A673 (cell line): ENCODE measurements at regions not wholly inside any gene's neighbourhood (a gene's known extent, or its start where the extent isn't known, plus 50 kb on each side); places are given as distances from the start of the nearest gene placed in this dataset.
"Not testable (repeated sequence)": the region's sequence is repeated elsewhere in the genome, so short reads cannot be mapped to it uniquely, and the experiment has no call there.

Experiments used
- BruUV-seq: library from RNA; stranded (reverse); fragments of 400-500 nt; replicated peaks from 2 replicates; lab custom pipeline; 2021; lab: Mats Ljungman, UMichigan
- CTCF ChIA-PET: fragments of 300-600 bp; sonication (Branson Sonifier 250); formaldehyde crosslinking; loops from one replicate; lab custom pipeline; 2022; ENCODE audit warnings: antibody characterized with exemption; lab: Charles Lee
- POLR2A ChIA-PET: fragments of 300-600 bp; sonication (Branson Sonifier 250); formaldehyde crosslinking; loops from one replicate; lab custom pipeline; 2022; ENCODE audit warnings: antibody characterized with exemption; ENCODE audit not compliant: low non-redundant PET; lab: Charles Lee
- DNase-seq: peaks from one replicate; pipeline ENCODE4 v3.0.0-alpha.2; 2015; ENCODE audit warnings: low spot score
- H3K27ac ChIP-seq: fragments of 200-600 bp; sonication (generic); 2 replicates; pipeline ENCODE4 v1.5.1; 2016; ENCODE audit warnings: mixed run types, low read depth, mild to moderate bottlenecking, mixed read lengths, antibody characterized with exemption, low read length; ENCODE audit not compliant: poor library complexity, severe bottlenecking
- H3K27me3 ChIP-seq: fragments of 200-600 bp; sonication (generic); replicated peaks from 2 replicates; pipeline ENCODE4 v1.6.1; 2017; ENCODE audit warnings: mixed run types, low read depth, mild to moderate bottlenecking, mixed read lengths, antibody characterized with exemption, low read length; ENCODE audit not compliant: insufficient read depth, poor library complexity
- H3K36me3 ChIP-seq: fragments of 200-600 bp; sonication (generic); 2 replicates; pipeline ENCODE4 v1.6.1; 2016; ENCODE audit warnings: mixed run types, mild to moderate bottlenecking, mixed read lengths, antibody characterized with exemption, low read length; ENCODE audit not compliant: insufficient read depth, poor library complexity, severe bottlenecking
- H3K4me1 ChIP-seq: fragments of 200-600 bp; sonication (generic); 2 replicates; pipeline ENCODE4 v1.6.1; 2017; ENCODE audit warnings: mixed run types, mild to moderate bottlenecking, mixed read lengths, antibody characterized with exemption, low read length; ENCODE audit not compliant: insufficient read depth, poor library complexity, severe bottlenecking
- H3K4me3 ChIP-seq: fragments of 200-600 bp; sonication (generic); 2 replicates; pipeline ENCODE4 v1.5.1; 2016; ENCODE audit warnings: low read depth, mixed run types, mild to moderate bottlenecking, mixed read lengths, low read length; ENCODE audit not compliant: poor library complexity, severe bottlenecking
- H3K9me3 ChIP-seq: fragments of 200-600 bp; sonication (generic); 2 replicates; pipeline ENCODE4 v1.6.1; 2016; ENCODE audit warnings: mixed run types, low read depth, mild to moderate bottlenecking, mixed read lengths, antibody characterized with exemption, low read length; ENCODE audit not compliant: poor library complexity, severe bottlenecking
- EZH2 ChIP-seq: fragments of 200-600 bp; sonication (generic); IDR thresholded peaks from 2 replicates; pipeline ENCODE4 v1.6.1; 2017; ENCODE audit warnings: borderline replicate concordance, low read depth, mild to moderate bottlenecking, mixed read lengths, antibody characterized with exemption, low read length; ENCODE audit not compliant: poor library complexity, severe bottlenecking
- intact Hi-C: fragments of 100-400 bp; cut with micrococcal nuclease; formaldehyde crosslinking; loops from one replicate; pipeline ENCODE4 v1.10.0; 2022; ENCODE audit not compliant: unreplicated experiment
- TF ChIP-seq, protein P1 (sequence below): fragments of 300-800, 200-600 bp; sonication (generic); conservative IDR thresholded peaks from 2 replicates; pipeline ENCODE4 v1.5.1; 2017; ENCODE audit warnings: low read depth, mild to moderate bottlenecking, antibody characterized with exemption, low read length, moderate library complexity, mixed read lengths

DNA sequence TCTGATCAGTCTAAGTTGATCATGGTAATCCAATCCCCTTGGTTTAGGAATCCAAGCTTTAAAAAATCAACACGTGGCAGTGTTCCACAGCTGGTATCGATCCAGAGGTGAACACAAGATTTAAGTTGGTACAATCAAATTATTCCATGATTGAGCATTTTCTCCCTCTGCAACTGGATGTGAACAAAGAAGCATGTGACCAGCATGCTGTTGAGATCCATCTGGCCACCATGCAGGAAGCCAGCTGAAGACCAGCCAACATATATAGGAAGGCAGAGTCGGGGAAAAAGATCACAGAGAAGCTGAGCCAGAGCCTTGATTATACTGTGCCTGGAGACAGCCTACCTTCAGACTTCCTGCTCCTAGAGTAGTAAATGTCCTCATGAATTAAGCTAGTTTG is 158.3 kb downstream of the SEC23A start:
- CTCF ChIA-PET, result no interaction called here
- intact Hi-C loops, result no loop called here
- POLR2A ChIA-PET, result no interaction called here
- Histone ChIP-seq H3K27ac (no peak overlapping the region), H3K4me3 (no peak overlapping the region), H3K4me1 (no peaks in the 10 kb centered on the region), H3K27me3 (no peaks in the 10 kb centered on the region), H3K36me3 (no peaks in the 10 kb centered on the region), H3K9me3 (no peaks in the 10 kb centered on the region)
- BruUV-seq, result no TSS peak
- TF ChIP-seq EZH2, result no peak
- TF ChIP-seq, protein P1, sequence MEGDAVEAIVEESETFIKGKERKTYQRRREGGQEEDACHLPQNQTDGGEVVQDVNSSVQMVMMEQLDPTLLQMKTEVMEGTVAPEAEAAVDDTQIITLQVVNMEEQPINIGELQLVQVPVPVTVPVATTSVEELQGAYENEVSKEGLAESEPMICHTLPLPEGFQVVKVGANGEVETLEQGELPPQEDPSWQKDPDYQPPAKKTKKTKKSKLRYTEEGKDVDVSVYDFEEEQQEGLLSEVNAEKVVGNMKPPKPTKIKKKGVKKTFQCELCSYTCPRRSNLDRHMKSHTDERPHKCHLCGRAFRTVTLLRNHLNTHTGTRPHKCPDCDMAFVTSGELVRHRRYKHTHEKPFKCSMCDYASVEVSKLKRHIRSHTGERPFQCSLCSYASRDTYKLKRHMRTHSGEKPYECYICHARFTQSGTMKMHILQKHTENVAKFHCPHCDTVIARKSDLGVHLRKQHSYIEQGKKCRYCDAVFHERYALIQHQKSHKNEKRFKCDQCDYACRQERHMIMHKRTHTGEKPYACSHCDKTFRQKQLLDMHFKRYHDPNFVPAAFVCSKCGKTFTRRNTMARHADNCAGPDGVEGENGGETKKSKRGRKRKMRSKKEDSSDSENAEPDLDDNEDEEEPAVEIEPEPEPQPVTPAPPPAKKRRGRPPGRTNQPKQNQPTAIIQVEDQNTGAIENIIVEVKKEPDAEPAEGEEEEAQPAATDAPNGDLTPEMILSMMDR, result no peak
- DNase-seq, result no peak

DNA sequence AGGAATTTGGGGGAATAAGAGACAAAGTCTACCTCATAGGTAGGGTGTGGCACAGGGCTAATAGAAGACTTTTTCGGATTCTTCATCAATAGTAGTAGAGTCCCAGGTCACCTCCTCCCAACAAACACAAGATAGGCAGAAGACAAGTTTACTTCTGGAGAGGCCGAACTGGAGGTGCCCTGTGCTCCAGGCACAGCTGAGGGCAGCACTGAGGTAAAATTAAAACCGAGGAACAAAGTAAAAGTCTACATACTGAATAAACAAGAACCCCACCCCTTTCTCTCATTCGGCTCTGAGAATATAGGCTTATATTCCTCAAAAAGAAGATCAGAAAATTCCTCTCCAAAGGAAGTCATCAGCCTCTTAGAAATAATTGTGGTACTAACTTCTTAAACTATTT is 161.5 kb downstream of the SEC23A start:
- no peak for DNase-seq
- BruUV-seq, result no TSS peak
- no peak overlapping the region for H3K27ac ChIP-seq
- no peaks in the 10 kb centered on the region for H3K9me3 ChIP-seq
- no peaks in the 10 kb centered on the region for H3K36me3 ChIP-seq
- ChIA-PET POLR2A (no interaction called here), CTCF (no interaction called here)
- H3K4me1 ChIP-seq, result no peaks in the 10 kb centered on the region
- H3K4me3 ChIP-seq, result no peak overlapping the region
- no peaks in the 10 kb centered on the region for H3K27me3 ChIP-seq
- intact Hi-C loops, result no loop called here
- TF ChIP-seq EZH2, result no peak
- TF ChIP-seq, protein P1, result no peak

DNA sequence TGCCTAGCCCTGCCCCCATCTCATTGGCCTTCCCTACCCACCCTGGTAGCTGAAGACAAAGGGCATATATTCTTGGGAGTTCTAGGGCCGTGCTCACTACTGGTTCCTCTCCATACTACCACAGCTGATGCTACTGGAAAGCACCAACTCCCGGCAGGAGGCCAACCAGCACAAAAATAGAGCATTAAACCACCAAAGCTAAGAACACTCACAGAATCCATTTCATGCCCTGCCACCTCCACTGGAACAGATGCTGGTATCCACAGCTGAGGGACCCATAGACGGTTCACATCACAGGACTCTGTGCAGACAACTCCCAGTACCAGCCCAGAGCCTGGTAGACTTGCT is 170.4 kb downstream of the SEC23A start:
- H3K4me1 ChIP-seq, H3K9me3 ChIP-seq, H3K36me3 ChIP-seq, DNase-seq, POLR2A ChIA-PET, CTCF ChIA-PET, H3K27ac ChIP-seq, H3K4me3 ChIP-seq, H3K27me3 ChIP-seq, intact Hi-C loops, BruUV-seq: not testable (repeated sequence)

DNA sequence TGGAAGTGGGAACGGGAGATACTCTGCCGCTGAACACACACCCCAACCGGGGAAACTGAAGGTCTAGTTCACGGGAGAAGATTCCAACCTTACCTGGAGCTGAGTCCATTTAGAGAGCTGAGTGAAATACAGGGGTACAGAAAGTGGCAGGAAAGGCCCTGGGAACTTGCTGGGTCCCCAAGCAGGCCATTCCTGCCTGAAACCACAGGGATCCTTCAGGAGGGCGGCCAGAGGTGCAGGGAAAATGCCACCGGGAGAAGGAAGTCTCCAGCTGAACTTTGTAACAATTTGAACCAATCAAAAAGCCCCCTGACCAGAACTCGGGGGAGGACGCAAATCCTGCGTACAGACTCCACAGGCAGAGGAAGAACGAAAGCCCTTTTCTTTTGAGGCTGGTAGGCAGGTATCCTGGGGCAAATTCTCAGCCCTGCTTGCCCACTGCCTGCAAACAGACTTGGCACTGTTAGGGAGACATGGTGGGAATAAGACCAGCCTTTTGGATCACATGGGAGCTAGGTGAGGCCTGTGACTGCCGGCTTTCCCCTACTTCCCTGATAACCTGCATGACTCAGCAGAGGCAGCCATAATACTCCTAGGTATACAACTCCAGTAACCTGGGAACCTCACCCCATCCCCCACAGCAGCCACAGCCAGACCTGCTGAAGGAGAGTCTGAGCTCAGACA is 170.9 kb downstream of the SEC23A start:
- Histone ChIP-seq H3K4me3 (no peak overlapping the region), H3K9me3 (no peaks in the 10 kb centered on the region), H3K4me1 (no peaks in the 10 kb centered on the region), H3K27me3 (no peaks in the 10 kb centered on the region), H3K27ac (no peak overlapping the region), H3K36me3 (no peaks in the 10 kb centered on the region)
- no TSS peak for BruUV-seq
- CTCF ChIA-PET, result no interaction called here
- TF ChIP-seq, protein P1, result no peak
- TF ChIP-seq EZH2, result no peak
- POLR2A ChIA-PET, result no interaction called here
- intact Hi-C loops, result no loop called here
- DNase-seq, result no peak
